ENCODE measurements at regions not wholly inside any gene's neighbourhood (a gene's known extent, or its start where the extent isn't known, plus 50 kb on each side); places are given as distances from the start of the nearest gene placed in this dataset.

DNA sequence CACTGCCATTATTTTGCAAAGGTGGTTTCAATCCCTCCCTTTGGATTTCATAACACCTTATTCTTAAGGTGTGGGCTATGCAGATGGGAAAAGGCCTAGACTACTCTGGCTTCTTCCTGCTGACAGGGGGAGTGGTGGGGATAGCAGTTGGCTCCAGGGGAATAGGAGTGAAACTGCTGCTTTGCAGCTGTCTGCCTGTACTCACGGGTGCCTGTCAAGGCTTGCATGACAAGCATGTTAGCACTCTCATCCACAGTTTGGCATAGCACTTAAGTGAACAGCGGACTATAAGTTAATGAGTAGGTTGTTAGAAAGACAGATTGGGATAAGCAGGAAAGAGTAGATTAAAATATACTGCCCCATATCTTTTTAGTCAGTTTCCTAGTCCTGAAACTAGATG is 287.5 kb upstream of the DAB1 start:
- no peaks in the 10 kb centered on the region for H3K36me3 ChIP-seq
- no peaks in the 10 kb centered on the region for H3K4me1 ChIP-seq
- peaks cover 0 to 7% (median 0%) of the 10 kb centered on the region in 3 donors for H3K9me3 ChIP-seq
- TF ChIP-seq, protein P1, sequence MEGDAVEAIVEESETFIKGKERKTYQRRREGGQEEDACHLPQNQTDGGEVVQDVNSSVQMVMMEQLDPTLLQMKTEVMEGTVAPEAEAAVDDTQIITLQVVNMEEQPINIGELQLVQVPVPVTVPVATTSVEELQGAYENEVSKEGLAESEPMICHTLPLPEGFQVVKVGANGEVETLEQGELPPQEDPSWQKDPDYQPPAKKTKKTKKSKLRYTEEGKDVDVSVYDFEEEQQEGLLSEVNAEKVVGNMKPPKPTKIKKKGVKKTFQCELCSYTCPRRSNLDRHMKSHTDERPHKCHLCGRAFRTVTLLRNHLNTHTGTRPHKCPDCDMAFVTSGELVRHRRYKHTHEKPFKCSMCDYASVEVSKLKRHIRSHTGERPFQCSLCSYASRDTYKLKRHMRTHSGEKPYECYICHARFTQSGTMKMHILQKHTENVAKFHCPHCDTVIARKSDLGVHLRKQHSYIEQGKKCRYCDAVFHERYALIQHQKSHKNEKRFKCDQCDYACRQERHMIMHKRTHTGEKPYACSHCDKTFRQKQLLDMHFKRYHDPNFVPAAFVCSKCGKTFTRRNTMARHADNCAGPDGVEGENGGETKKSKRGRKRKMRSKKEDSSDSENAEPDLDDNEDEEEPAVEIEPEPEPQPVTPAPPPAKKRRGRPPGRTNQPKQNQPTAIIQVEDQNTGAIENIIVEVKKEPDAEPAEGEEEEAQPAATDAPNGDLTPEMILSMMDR (IDR thresholded peaks at IDR 0.05), result no peak
- TF ChIP-seq POLR2A (IDR thresholded peaks at IDR 0.05) (no peak), POLR2AphosphoS5 (IDR thresholded peaks at IDR 0.05) (no peak), EP300 (IDR thresholded peaks at IDR 0.05) (no peak)
- 60% methylated on average over 1 of the region's 2 CpGs; no CpG with 5 or more reads in 1 of the 2 donors for WGBS, 2 donors (ENCODE audit: low coverage in 1 of 2)
- no peak overlapping the region for H3K4me3 ChIP-seq
- H3K27me3 ChIP-seq, result no peaks in the 10 kb centered on the region
- ATAC-seq, result no peak
- no peak overlapping the region for H3K27ac ChIP-seq

DNA sequence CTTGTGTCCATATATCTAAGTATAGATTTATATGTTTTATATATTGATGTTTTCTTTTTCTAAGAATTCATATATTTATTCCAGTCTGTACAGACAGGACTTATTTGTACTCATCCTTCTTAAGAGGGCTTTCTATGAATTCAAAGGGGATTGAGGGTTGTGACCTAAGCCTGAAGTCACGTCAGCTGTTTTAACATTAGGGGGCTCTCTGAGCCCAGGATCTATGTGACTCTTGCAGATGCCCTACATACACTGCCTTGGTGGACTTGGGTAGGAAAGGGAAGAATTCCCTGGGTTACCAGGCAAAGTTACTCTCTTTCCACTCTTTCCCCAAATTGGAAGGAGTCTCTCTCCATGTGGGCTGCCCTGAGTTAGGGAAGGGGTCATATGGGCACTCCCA is 283.8 kb upstream of the DAB1 start:
- Histone ChIP-seq H3K4me1 (no peaks in the 10 kb centered on the region), H3K9me3 (peaks cover 0 to 7% (median 0%) of the 10 kb centered on the region in 3 donors), H3K27ac (no peak overlapping the region), H3K36me3 (no peaks in the 10 kb centered on the region), H3K27me3 (no peaks in the 10 kb centered on the region), H3K4me3 (no peak overlapping the region)
- TF ChIP-seq EP300 (IDR thresholded peaks at IDR 0.05) (no peak), POLR2AphosphoS5 (IDR thresholded peaks at IDR 0.05) (no peak), POLR2A (IDR thresholded peaks at IDR 0.05) (no peak)
- TF ChIP-seq, protein P1 (IDR thresholded peaks at IDR 0.05), result no peak
- 85% methylated on average over 1 of the region's 1 CpG; no CpG with 5 or more reads in 1 of the 2 donors for WGBS, 2 donors (ENCODE audit: low coverage in 1 of 2)
- no peak for ATAC-seq

DNA sequence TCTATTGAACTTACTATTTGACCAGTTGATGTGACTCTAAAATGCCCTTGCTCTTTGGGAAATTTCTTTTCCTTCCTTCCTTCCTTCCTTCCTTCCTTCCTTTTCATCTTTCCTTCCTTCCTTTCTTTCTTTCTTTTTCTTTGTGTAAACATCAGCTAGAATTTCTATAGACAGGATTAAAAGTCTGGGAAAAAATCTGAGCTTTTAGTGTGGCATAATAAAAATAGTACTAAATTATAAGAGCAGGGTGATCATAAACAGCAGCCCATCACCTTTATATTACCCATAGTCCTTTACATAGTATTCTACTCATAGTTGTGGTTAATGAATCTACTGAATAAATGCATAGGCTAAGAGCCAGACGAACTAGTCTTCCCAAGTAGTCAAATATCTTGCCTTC is 281.0 kb upstream of the DAB1 start:
- no peaks in the 10 kb centered on the region for H3K36me3 ChIP-seq
- no peak for TF ChIP-seq EP300 (IDR thresholded peaks at IDR 0.05)
- no peak for TF ChIP-seq POLR2A (IDR thresholded peaks at IDR 0.05)
- TF ChIP-seq, protein P1 (IDR thresholded peaks at IDR 0.05), result no peak
- TF ChIP-seq POLR2AphosphoS5 (IDR thresholded peaks at IDR 0.05), result no peak
- no peaks in the 10 kb centered on the region for H3K4me1 ChIP-seq
- H3K27ac ChIP-seq, result no peak overlapping the region
- 45 to 50% methylated on average over 1 of the region's 1 CpG for WGBS, 2 donors (ENCODE audit: low coverage in 1 of 2)
- ATAC-seq, result no peak
- H3K27me3 ChIP-seq, result no peaks in the 10 kb centered on the region
- H3K4me3 ChIP-seq, result no peak overlapping the region
- H3K9me3 ChIP-seq, result peaks cover 0 to 7% (median 0%) of the 10 kb centered on the region in 3 donors

DNA sequence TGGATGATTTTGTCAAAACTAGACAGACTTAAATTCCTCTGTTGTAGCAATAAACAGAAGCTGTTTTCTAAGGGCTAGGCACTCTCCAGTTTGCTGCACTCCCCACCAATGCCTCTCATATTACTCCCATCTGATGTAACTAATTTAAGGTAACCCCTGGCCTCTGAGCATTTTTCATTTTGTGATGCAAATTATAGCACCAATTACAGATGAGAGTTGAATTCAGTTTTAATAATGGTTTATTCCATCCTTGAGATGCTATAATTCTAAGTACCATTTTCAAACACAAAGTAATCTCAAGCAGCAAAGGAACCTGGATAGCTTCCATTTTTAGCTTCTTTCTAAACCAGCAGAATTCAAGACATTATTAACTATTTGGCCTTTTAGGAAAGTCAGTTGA is 280.4 kb upstream of the DAB1 start:
- no peak for ATAC-seq
- Histone ChIP-seq H3K4me3 (no peak overlapping the region), H3K9me3 (peaks cover 0 to 7% (median 0%) of the 10 kb centered on the region in 3 donors), H3K36me3 (no peaks in the 10 kb centered on the region), H3K4me1 (no peaks in the 10 kb centered on the region), H3K27me3 (no peaks in the 10 kb centered on the region), H3K27ac (no peak overlapping the region)
- TF ChIP-seq POLR2A (IDR thresholded peaks at IDR 0.05) (no peak), POLR2AphosphoS5 (IDR thresholded peaks at IDR 0.05) (no peak), EP300 (IDR thresholded peaks at IDR 0.05) (no peak)
- TF ChIP-seq, protein P1 (IDR thresholded peaks at IDR 0.05), result no peak

DNA sequence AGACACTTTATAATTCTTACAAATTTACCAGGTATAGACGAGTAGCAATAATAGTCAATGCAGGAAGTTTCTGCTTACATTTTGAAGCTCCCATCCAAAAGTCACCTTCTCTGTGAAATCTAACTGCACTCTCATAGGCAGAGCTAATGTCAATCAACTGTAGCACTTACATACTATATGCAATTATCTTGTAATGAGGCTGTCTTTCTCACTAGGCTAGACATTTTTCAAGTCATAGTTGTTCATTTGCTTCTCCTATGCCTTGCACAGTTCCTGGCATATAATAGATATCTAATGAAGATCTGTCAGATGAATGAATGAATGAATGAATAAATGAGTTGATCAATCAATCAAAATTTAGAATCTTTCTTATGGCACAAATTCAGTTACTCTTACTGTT is 273.0 kb upstream of the DAB1 start:
- TF ChIP-seq, protein P1 (IDR thresholded peaks at IDR 0.05), result no peak
- Histone ChIP-seq H3K27ac (no peak overlapping the region), H3K36me3 (no peaks in the 10 kb centered on the region), H3K27me3 (no peaks in the 10 kb centered on the region), H3K4me1 (no peaks in the 10 kb centered on the region), H3K9me3 (peaks cover 0 to 18% (median 0%) of the 10 kb centered on the region in 3 donors), H3K4me3 (no peak overlapping the region)
- no peak for ATAC-seq
- WGBS, 2 donors (ENCODE audit: low coverage in 1 of 2), result 56 to 75% methylated on average over 1 of the region's 1 CpG
